Neuronal stem cell (in vitro differentiated cells): ENCODE measurements at regions not wholly inside any gene's neighbourhood (a gene's known extent, or its start where the extent isn't known, plus 50 kb on each side); places are given as distances from the start of the nearest gene placed in this dataset.

Experiments used
- DNase-seq: peaks from one replicate; pipeline ENCODE4 v3.0.0-alpha.2; 2013; ENCODE audit warnings: low spot score
- H2AFZ ChIP-seq: one replicate; pipeline ENCODE4 v1.6.1; 2013; ENCODE audit warnings: mild to moderate bottlenecking, low read length, inconsistent platforms
- H2AK5ac ChIP-seq: 2 replicates; pipeline ENCODE4 v1.6.1; 2013; ENCODE audit warnings: low read depth, mild to moderate bottlenecking, inconsistent platforms, low read length, moderate library complexity, mixed read lengths
- H2BK120ac ChIP-seq: 2 replicates; pipeline ENCODE4 v1.6.1; 2013; ENCODE audit warnings: low read depth, mild to moderate bottlenecking, inconsistent platforms, low read length, moderate library complexity, mixed read lengths
- H2BK12ac ChIP-seq: one replicate; pipeline ENCODE4 v1.6.1; 2013; ENCODE audit warnings: low read length, inconsistent platforms
- H2BK15ac ChIP-seq: 2 replicates; pipeline ENCODE4 v1.6.1; 2013; ENCODE audit warnings: mild to moderate bottlenecking, low read length, inconsistent platforms, mixed read lengths
- H2BK5ac ChIP-seq: one replicate; pipeline ENCODE4 v1.6.1; 2013; ENCODE audit warnings: inconsistent platforms, mild to moderate bottlenecking, low read length, moderate library complexity
- H3K14ac ChIP-seq: one replicate; pipeline ENCODE4 v1.6.1; 2013; ENCODE audit warnings: low read length, inconsistent platforms
- H3K18ac ChIP-seq: 2 replicates; pipeline ENCODE4 v1.6.1; 2013; ENCODE audit warnings: low read length, inconsistent platforms
- H3K23ac ChIP-seq: 2 replicates; pipeline ENCODE4 v1.6.1; 2013; ENCODE audit warnings: low read depth, mild to moderate bottlenecking, mixed read lengths, low read length, inconsistent platforms; ENCODE audit not compliant: poor library complexity
- H3K27ac ChIP-seq: replicated peaks from 3 replicates; pipeline ENCODE4 v1.5.1; 2013; ENCODE audit warnings: low read length, inconsistent platforms
- H3K27me3 ChIP-seq, 3 experiments: 2 replicates each; pipeline ENCODE4 v1.6.1; 2013; ENCODE audit warnings: low read length in 3 of 3, mild to moderate bottlenecking in 2 of 3, inconsistent platforms in 1 of 3, low read depth in 1 of 3, mixed read lengths in 1 of 3, moderate library complexity in 1 of 3; ENCODE audit not compliant: control insufficient read depth in 3 of 3, insufficient read depth in 3 of 3
- H3K36me3 ChIP-seq, 2 donors: replicated peaks in 1 of 2; 2 replicates each; pipeline ENCODE4 v1.6.1; 2013; ENCODE audit warnings: low read length in 2 of 2; ENCODE audit not compliant: control insufficient read depth in 2 of 2, insufficient read depth in 2 of 2
- H3K4ac ChIP-seq: 2 replicates; pipeline ENCODE4 v1.6.1; 2013; ENCODE audit warnings: inconsistent platforms, mild to moderate bottlenecking, low read length, moderate library complexity
- H3K4me1 ChIP-seq, 2 donors: 1 replicate in 1 of 2; 2 replicates in 1 of 2; pipeline ENCODE4 v1.6.1; 2013; ENCODE audit warnings: low read length in 2 of 2, low read depth in 1 of 2; ENCODE audit not compliant: control insufficient read depth in 2 of 2, insufficient read depth in 1 of 2
- H3K4me2 ChIP-seq: one replicate; pipeline ENCODE4 v1.6.1; 2013; ENCODE audit warnings: mild to moderate bottlenecking, low read length, inconsistent platforms; ENCODE audit not compliant: insufficient read depth, poor library complexity, severe bottlenecking
- H3K4me3 ChIP-seq, 2 donors: 2 replicates each; pipeline ENCODE4 v1.5.1; 2013; ENCODE audit warnings: low read length in 2 of 2, mild to moderate bottlenecking in 2 of 2, inconsistent platforms in 1 of 2, moderate library complexity in 1 of 2
- H3K79me1 ChIP-seq: one replicate; pipeline ENCODE4 v1.6.1; 2013; ENCODE audit warnings: low read depth, mild to moderate bottlenecking, inconsistent platforms, low read length, moderate library complexity
- H3K9ac ChIP-seq: one replicate; pipeline ENCODE4 v1.6.1; 2013; ENCODE audit warnings: mild to moderate bottlenecking, low read depth, low read length, inconsistent platforms; ENCODE audit not compliant: poor library complexity
- H3K9me3 ChIP-seq, 2 donors: replicated peaks in 1 of 2; 2 replicates each; pipeline versions ENCODE3 to v1.6.1; 2013; ENCODE audit warnings: low read length in 2 of 2, mild to moderate bottlenecking in 2 of 2, inconsistent platforms in 1 of 2, low read depth in 1 of 2, mixed read lengths in 1 of 2, moderate library complexity in 1 of 2; ENCODE audit not compliant: control insufficient read depth in 2 of 2, insufficient read depth in 1 of 2
- H4K8ac ChIP-seq: one replicate; pipeline ENCODE4 v1.6.1; 2013; ENCODE audit warnings: low read depth, mild to moderate bottlenecking, inconsistent platforms, low read length, moderate library complexity
- H4K91ac ChIP-seq: one replicate; pipeline ENCODE4 v1.6.1; 2013; ENCODE audit warnings: low read length, low read depth, mild to moderate bottlenecking, inconsistent platforms; ENCODE audit not compliant: poor library complexity
- WGBS, 2 donors: extraction: QIAGEN DNeasy Blood & Tissue Kit; methylation state at CpG; one replicate each; pipeline ENCODE4 v1.1.7; 2013; ENCODE audit warnings: missing lambda C conversion rate in 2 of 2, mixed read lengths in 1 of 2; ENCODE audit not compliant: insufficient read length in 2 of 2, insufficient replicate concordance in 1 of 2; ENCODE audit errors: extremely low coverage in 2 of 2; 5-methylcytosine and 5-hydroxymethylcytosine counted together

GRCh38 chr4:111178231-111178630 lies 555.4 kb upstream of the PITX2 start:
- Histone ChIP-seq H3K36me3 (no peaks in the 10 kb centered on the region), H3K4me1 (no peaks in the 10 kb centered on the region), H4K8ac (no peak overlapping the region), H2BK12ac (no peak overlapping the region), H3K4me3 (no peak overlapping the region), H3K79me1 (no peaks in the 10 kb centered on the region), H2AFZ (no peak overlapping the region), H4K91ac (no peak overlapping the region), H2BK5ac (no peak overlapping the region), H2AK5ac (no peak overlapping the region), H2BK120ac (no peak overlapping the region), H2BK15ac (no peak overlapping the region), H3K23ac (no peak overlapping the region), H3K18ac (no peak overlapping the region), H3K4ac (no peak overlapping the region), H3K27me3 (no peaks in the 10 kb centered on the region), H3K4me2 (no peak overlapping the region), H3K9ac (no peak overlapping the region), H3K14ac (no peak overlapping the region), H3K9me3 (no peaks in the 10 kb centered on the region), H3K27ac (no peak overlapping the region)
- no peak for DNase-seq

- Histone ChIP-seq H3K4me1 (no peaks in the 10 kb centered on the region), H3K9ac (no peak overlapping the region), H4K91ac (no peak overlapping the region), H3K4me3 (no peak overlapping the region), H4K8ac (no peak overlapping the region), H3K14ac (no peak overlapping the region), H2BK15ac (no peak overlapping the region), H3K27me3 (no peaks in the 10 kb centered on the region), H3K4me2 (no peak overlapping the region), H3K4ac (no peak overlapping the region), H3K18ac (no peak overlapping the region), H2BK120ac (no peak overlapping the region), H3K23ac (no peak overlapping the region), H3K36me3 (no peaks in the 10 kb centered on the region), H2AFZ (no peak overlapping the region), H3K27ac (no peak overlapping the region), H2BK12ac (no peak overlapping the region), H2AK5ac (no peak overlapping the region), H2BK5ac (no peak overlapping the region), H3K9me3 (no peaks in the 10 kb centered on the region), H3K79me1 (no peaks in the 10 kb centered on the region)
- no peak for DNase-seq
- WGBS, 2 donors, result no CpG with 5 or more reads among the region's 2 CpGs
Measured at GRCh38 chr4:111187108-111187507, 564.2 kb upstream of the PITX2 start.

GRCh38 chr4:111198446-111198845 lies 575.6 kb upstream of the PITX2 start:
- Histone ChIP-seq H2AFZ (no peak overlapping the region), H2BK5ac (no peak overlapping the region), H3K23ac (no peak overlapping the region), H3K27ac (no peak overlapping the region), H3K79me1 (no peaks in the 10 kb centered on the region), H3K18ac (no peak overlapping the region), H3K4ac (no peak overlapping the region), H2AK5ac (no peak overlapping the region), H3K27me3 (no peaks in the 10 kb centered on the region), H3K4me1 (no peaks in the 10 kb centered on the region), H4K8ac (no peak overlapping the region), H3K36me3 (no peaks in the 10 kb centered on the region), H3K14ac (no peak overlapping the region), H3K9ac (no peak overlapping the region), H2BK15ac (no peak overlapping the region), H3K9me3 (no peaks in the 10 kb centered on the region), H2BK120ac (no peak overlapping the region), H3K4me3 (no peak overlapping the region), H3K4me2 (no peak overlapping the region), H4K91ac (no peak overlapping the region), H2BK12ac (no peak overlapping the region)
- no CpG with 5 or more reads among the region's 1 CpG for WGBS, 2 donors
- DNase-seq, result no peak

- H3K4ac ChIP-seq, result no peak overlapping the region
- no peak for DNase-seq
- H3K23ac ChIP-seq, result no peak overlapping the region
- no peak overlapping the region for H4K91ac ChIP-seq
- H2BK120ac ChIP-seq, result no peak overlapping the region
- H3K18ac ChIP-seq, result no peak overlapping the region
- no peak overlapping the region for H3K9ac ChIP-seq
- no peak overlapping the region for H3K4me2 ChIP-seq
- no peaks in the 10 kb centered on the region for H3K36me3 ChIP-seq
- H3K4me3 ChIP-seq, result no peak overlapping the region
- H2BK5ac ChIP-seq, result no peak overlapping the region
- H3K14ac ChIP-seq, result no peak overlapping the region
- H4K8ac ChIP-seq, result no peak overlapping the region
- peaks cover 0 to 5% of the 10 kb centered on the region in 2 donors for H3K4me1 ChIP-seq
- no peaks in the 10 kb centered on the region for H3K9me3 ChIP-seq
- H2AK5ac ChIP-seq, result no peak overlapping the region
- no peaks in the 10 kb centered on the region for H3K27me3 ChIP-seq
- no peaks in the 10 kb centered on the region for H3K79me1 ChIP-seq
- no peak overlapping the region for H2BK15ac ChIP-seq
- no CpG with 5 or more reads among the region's 4 CpGs for WGBS, 2 donors
- no peak overlapping the region for H2BK12ac ChIP-seq
- H2AFZ ChIP-seq, result no peak overlapping the region
- no peak overlapping the region for H3K27ac ChIP-seq
Measured at GRCh38 chr4:111204797-111205196, 581.9 kb upstream of the PITX2 start.
